Pancreas (tissue), 10 donors: ENCODE measurements at regions not wholly inside any gene's neighbourhood (a gene's known extent, or its start where the extent isn't known, plus 50 kb on each side); places are given as distances from the start of the nearest gene placed in this dataset.
A peak's percentile ranks its signal among the peaks of the same experiment; 100 is the strongest.

Source experiments
- ATAC-seq, 4 donors: fragments of 200-7000 bp; cut with Tn5 transposase; one replicate each; pipeline versions ENCODE4 v1.8.0 to v1.9.1; 2020; ENCODE audit warnings: mild to moderate bottlenecking in 4 of 4, moderate library complexity in 4 of 4
- DNase-seq, 6 donors: peaks; one replicate each; pipeline ENCODE4 v3.0.0-alpha.2; 2020
- FAIRE-seq: peaks from 2 replicates; lab custom pipeline; 2012; peaks lifted over from hg19 to GRCh38; lab: Jason Lieb, UNC
- H3K27ac ChIP-seq, 4 donors: fragments of 200-600 bp; sonication (generic); 1 replicate in 3 of 4; 2 replicates in 1 of 4; pipeline versions ENCODE4 v1.5.0 to v1.8.0; 2020
- H3K27me3 ChIP-seq, 4 donors: fragments of 200-600 bp; one replicate each; pipeline ENCODE4 v1.8.0; 2021
- H3K36me3 ChIP-seq, 3 donors: fragments of 200-600 bp; sonication (generic) in 1 of 3; one replicate each; pipeline versions ENCODE4 v1.5.0 to v1.8.0; 2020 to 2021
- H3K4me1 ChIP-seq, 3 donors: fragments of 200-600 bp; one replicate each; pipeline ENCODE4 v1.8.0; 2021
- H3K4me3 ChIP-seq, 4 donors: fragments of 200-600 bp; sonication (generic) in 2 of 4; one replicate each; pipeline versions ENCODE4 v1.5.0 to v1.8.0; 2020 to 2021
- H3K9me3 ChIP-seq, 4 donors: fragments of 200-600 bp; one replicate each; pipeline ENCODE4 v1.8.0; 2021
- WGBS, 2 donors: extraction: QIAGEN DNeasy Blood & Tissue Kit; methylation state at CpG; one replicate each; pipeline ENCODE4 v1.1.7; 2013; 5-methylcytosine and 5-hydroxymethylcytosine counted together
- intact Hi-C, 3 donors: fragments of 100-400 bp; cut with DNase I; formaldehyde crosslinking; loops; one replicate each; pipeline versions ENCODE4 v1.11.1 to v1.14.2; 2022
- TF ChIP-seq, protein P1 (sequence below), 4 donors: fragments of 200-600 bp; sonication (generic) in 3 of 4; IDR thresholded peaks; one replicate each; pipeline versions ENCODE4 v1.5.0 to v1.8.0; 2021; ENCODE audit warnings: antibody characterized with exemption in 4 of 4
- donor health status: healthy with polysubstance abuse.
- donor health status: DM: no; HTN: no; CAD: no; lungs with moderate emphysema.
- donor health status: DM: no; HTN: no; CAD: no.
- donor health status: control.
- donor health status: control.
- donor health status: Bipolar disorder and iron deficiency.
- donor health status: DM: yes; HTN: yes; CAD: no.
- donor health status: DM: no; HTN: no; CAD: no.
- donor health status: DM: no; HTN: no; CAD: no.
- donor health status: DM: yes; HTN: yes; CAD: no.

DNA sequence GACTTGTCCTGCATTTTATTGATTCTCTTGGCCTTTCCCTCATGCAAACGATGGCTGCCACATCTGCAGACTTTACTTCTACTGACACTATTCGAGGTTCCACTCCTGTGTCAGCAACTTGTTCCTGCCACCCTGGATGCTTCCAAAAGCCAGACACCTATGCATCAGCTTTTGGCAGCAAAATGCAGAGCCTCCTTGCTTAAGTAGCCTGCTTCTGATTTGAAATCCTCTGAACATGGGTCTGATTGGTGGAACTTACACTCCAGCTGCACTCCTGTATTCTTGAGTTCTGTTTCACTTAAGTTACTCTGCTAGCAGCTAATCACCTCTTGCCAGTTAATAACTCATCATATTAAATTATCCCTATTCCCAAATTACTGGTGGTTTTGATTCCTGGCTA is 152.1 kb upstream of the FMN2 start:
- intact Hi-C loops, result no loop called here
- ATAC-seq (no peak), FAIRE-seq (no peak), DNase-seq (no peak)
- Histone ChIP-seq H3K27ac (no peak overlapping the region), H3K27me3 (peaks cover 0 to 4% (median 0%) of the 10 kb centered on the region in 4 donors), H3K4me1 (no peaks in the 10 kb centered on the region), H3K36me3 (no peaks in the 10 kb centered on the region), H3K9me3 (no peaks in the 10 kb centered on the region), H3K4me3 (no peak overlapping the region)
- 24 to 33% methylated on average over 2 of the region's 2 CpGs for WGBS, 2 donors
- TF ChIP-seq, protein P1, sequence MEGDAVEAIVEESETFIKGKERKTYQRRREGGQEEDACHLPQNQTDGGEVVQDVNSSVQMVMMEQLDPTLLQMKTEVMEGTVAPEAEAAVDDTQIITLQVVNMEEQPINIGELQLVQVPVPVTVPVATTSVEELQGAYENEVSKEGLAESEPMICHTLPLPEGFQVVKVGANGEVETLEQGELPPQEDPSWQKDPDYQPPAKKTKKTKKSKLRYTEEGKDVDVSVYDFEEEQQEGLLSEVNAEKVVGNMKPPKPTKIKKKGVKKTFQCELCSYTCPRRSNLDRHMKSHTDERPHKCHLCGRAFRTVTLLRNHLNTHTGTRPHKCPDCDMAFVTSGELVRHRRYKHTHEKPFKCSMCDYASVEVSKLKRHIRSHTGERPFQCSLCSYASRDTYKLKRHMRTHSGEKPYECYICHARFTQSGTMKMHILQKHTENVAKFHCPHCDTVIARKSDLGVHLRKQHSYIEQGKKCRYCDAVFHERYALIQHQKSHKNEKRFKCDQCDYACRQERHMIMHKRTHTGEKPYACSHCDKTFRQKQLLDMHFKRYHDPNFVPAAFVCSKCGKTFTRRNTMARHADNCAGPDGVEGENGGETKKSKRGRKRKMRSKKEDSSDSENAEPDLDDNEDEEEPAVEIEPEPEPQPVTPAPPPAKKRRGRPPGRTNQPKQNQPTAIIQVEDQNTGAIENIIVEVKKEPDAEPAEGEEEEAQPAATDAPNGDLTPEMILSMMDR (IDR thresholded peaks at IDR 0.05), result no peak

DNA sequence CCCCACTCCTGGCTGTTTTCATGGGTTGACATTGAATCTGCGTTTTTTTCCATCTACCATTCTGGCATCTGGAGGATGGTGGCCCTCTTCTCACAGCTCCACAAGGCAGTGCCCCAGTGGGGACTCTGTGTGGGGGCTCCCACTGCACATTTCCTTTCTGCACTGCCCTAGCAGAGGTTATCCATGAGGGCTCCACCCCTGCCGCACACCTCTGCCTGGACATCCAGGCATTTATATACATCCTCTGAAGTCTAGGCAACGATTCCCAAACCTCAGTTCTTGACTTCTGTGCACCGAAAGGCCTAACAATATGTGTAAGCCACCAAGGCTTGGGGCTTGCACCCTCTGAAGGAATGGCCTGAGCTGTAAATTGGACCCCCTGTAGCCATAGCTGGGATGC is 147.9 kb upstream of the FMN2 start:
- ATAC-seq (no peak), FAIRE-seq (no peak)

DNA sequence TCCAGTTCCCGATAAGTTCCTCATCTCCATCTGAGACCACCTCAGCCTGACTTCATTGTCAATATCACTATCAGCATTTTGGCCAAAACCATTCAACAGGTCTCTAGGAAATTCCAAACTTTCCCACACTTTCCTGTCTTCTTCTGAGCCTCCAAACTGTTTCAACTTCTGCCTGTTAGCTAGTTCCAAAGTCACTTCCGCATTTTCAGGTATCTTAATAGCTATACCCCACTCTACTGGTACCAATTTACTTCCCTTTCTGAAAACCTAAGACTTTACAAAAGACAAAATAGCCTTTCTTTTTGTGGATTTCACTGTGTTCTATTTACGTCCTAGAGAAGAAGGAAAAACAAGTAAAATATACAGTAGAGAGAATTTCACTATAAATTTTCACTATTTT is 147.0 kb upstream of the FMN2 start:
- Histone ChIP-seq H3K9me3 (no peaks in the 10 kb centered on the region), H3K27ac (no peak overlapping the region), H3K36me3 (no peaks in the 10 kb centered on the region), H3K4me3 (no peak overlapping the region), H3K4me1 (no peaks in the 10 kb centered on the region), H3K27me3 (no peaks in the 10 kb centered on the region)
- no peak for DNase-seq
- intact Hi-C loops, result no loop called here
- no peak for ATAC-seq
- WGBS, 2 donors, result 75 to 88% methylated on average over 3 of the region's 3 CpGs
- TF ChIP-seq, protein P1 (IDR thresholded peaks at IDR 0.05), result no peak
- FAIRE-seq, result no peak

More for the DNA sequence above, 147.9 kb upstream of the FMN2 start:
- H3K4me1 ChIP-seq, result no peaks in the 10 kb centered on the region
- no peaks in the 10 kb centered on the region for H3K9me3 ChIP-seq
- H3K4me3 ChIP-seq, result no peak overlapping the region
- H3K27ac ChIP-seq, result no peak overlapping the region
- H3K27me3 ChIP-seq, result no peaks in the 10 kb centered on the region
- TF ChIP-seq, protein P1 (IDR thresholded peaks at IDR 0.05), result no peak
- WGBS, 2 donors, result 77 to 80% methylated on average over 4 of the region's 4 CpGs
- no peak for DNase-seq
- H3K36me3 ChIP-seq, result no peaks in the 10 kb centered on the region
- intact Hi-C loops, result no loop called here

DNA sequence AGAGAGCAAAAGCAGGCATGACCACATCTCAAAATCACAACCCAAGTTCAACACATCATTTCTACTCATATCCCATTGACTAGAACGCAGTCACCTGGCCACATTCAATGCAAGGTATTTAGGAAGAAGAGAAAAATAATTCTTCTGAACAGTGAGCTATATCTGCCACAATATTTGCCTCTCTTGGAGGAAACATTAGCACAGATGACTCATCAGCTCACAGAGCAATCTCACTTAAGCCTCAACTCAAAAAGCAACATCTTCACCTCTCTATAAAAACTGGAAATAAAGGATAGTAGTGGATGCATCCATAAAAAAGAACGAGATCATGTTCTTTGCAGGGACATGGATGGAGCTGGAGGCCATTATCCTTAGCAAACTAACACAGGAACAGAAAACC is 143.9 kb upstream of the FMN2 start:
- no peak overlapping the region for H3K27ac ChIP-seq
- FAIRE-seq, result no peak
- H3K9me3 ChIP-seq, result no peaks in the 10 kb centered on the region
- no peak overlapping the region for H3K4me3 ChIP-seq
- intact Hi-C loops, result no loop called here
- DNase-seq, result no peak
- WGBS, 2 donors, result 71% methylated on average over 2 of the region's 2 CpGs
- H3K36me3 ChIP-seq, result no peaks in the 10 kb centered on the region
- H3K4me1 ChIP-seq, result peaks cover 0 to 4% (median 0%) of the 10 kb centered on the region in 3 donors
- TF ChIP-seq, protein P1 (IDR thresholded peaks at IDR 0.05), result no peak
- no peaks in the 10 kb centered on the region for H3K27me3 ChIP-seq
- no peak for ATAC-seq

DNA sequence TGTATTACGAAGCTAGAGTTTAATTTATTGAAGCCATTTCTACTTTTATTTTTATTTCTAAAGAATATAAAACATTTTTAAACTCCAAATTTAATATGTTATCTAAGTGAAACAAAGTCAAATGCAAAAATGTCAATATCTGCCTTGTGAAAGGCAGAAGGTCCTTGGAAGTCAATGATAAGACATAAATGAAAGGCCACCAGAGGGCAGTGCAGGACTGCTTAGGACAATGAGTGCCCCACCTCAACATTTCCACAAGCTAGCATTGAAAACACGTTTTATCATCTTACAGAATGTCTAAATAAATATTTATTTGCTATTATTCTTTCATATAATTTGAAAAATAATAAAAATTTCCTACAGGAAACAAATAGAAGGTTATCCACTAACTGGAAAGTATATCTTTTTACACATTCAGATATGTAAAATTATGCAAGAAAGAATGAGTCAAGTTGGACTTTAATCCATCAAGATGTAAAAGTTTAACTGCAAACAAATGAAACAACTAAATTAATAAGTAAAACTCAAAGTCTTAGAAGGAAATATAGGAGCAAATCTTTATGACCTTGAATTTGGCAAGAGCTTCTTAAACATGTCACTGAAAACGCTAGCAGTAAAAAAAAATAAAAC is 140.1 kb upstream of the FMN2 start:
- H3K9me3 ChIP-seq, result no peaks in the 10 kb centered on the region
- DNase-seq, result peak in 4 of 6 donors; percentile 45 to 63 (median 56)

More for the DNA sequence above, 140.1 kb upstream of the FMN2 start:
- TF ChIP-seq, protein P1 (IDR thresholded peaks at IDR 0.05), result peak; percentile 41 to 74 (median 71)
- Histone ChIP-seq H3K27me3 (peaks cover 0 to 4% (median 0%) of the 10 kb centered on the region in 4 donors), H3K4me3 (no peak overlapping the region), H3K27ac (no peak overlapping the region), H3K36me3 (no peaks in the 10 kb centered on the region), H3K4me1 (peaks cover 0 to 4% (median 0%) of the 10 kb centered on the region in 3 donors)
- ATAC-seq (peak; percentile 74 to 91 (median 87)), FAIRE-seq (peak; percentile 51)
- intact Hi-C loops, result no loop called here
- WGBS, 2 donors, result 25 to 38% methylated on average over 3 of the region's 3 CpGs
